Spleen (tissue), 11 donors: ENCODE measurements at regions not wholly inside any gene's neighbourhood (a gene's known extent, or its start where the extent isn't known, plus 50 kb on each side); places are given as distances from the start of the nearest gene placed in this dataset.

ENCODE experiments used
- DNase-seq: peaks from one replicate; pipeline ENCODE4 v3.0.0-alpha.2; 2020
- H3K27ac ChIP-seq, 8 donors: fragments of 200-600 bp; sonication (generic) in 7 of 8; 1 replicate in 4 of 8; 2 replicates in 4 of 8; pipeline versions ENCODE4 v1.5.0 to v1.8.0; 2016 to 2021; ENCODE audit warnings: inconsistent platforms in 4 of 8, mild to moderate bottlenecking in 4 of 8, moderate library complexity in 1 of 8
- H3K27me3 ChIP-seq, 7 donors: fragments of 200-600 bp; sonication (generic) in 6 of 7; replicated peaks in 1 of 7; 1 replicate in 4 of 7; 2 replicates in 3 of 7; pipeline versions ENCODE4 v1.5.0 to v1.8.0; 2016 to 2021; ENCODE audit warnings: inconsistent platforms in 3 of 7, mild to moderate bottlenecking in 1 of 7
- H3K36me3 ChIP-seq, 6 donors: fragments of 200-600 bp; sonication (generic) in 5 of 6; 1 replicate in 4 of 6; 2 replicates in 2 of 6; pipeline versions ENCODE4 v1.5.0 to v1.8.0; 2016 to 2021; ENCODE audit warnings: inconsistent platforms in 2 of 6
- H3K4me1 ChIP-seq, 6 donors: fragments of 200-600 bp; sonication (generic) in 5 of 6; 1 replicate in 3 of 6; 2 replicates in 3 of 6; pipeline versions ENCODE4 v1.5.0 to v1.8.0; 2016 to 2021; ENCODE audit warnings: inconsistent platforms in 3 of 6
- H3K4me3 ChIP-seq, 8 donors: fragments of 200-600 bp; sonication (generic) in 7 of 8; 1 replicate in 4 of 8; 2 replicates in 4 of 8; pipeline versions ENCODE4 v1.5.0 to v1.8.0; 2016 to 2021; ENCODE audit warnings: inconsistent platforms in 4 of 8, mild to moderate bottlenecking in 4 of 8, moderate library complexity in 2 of 8
- H3K9me3 ChIP-seq, 8 donors: fragments of 200-600 bp; sonication (generic) in 7 of 8; 1 replicate in 4 of 8; 2 replicates in 4 of 8; pipeline versions ENCODE4 v1.5.0 to v1.8.0; 2016 to 2021; ENCODE audit warnings: inconsistent platforms in 4 of 8
- CTCF ChIP-seq, 11 experiments: fragments of 200-600 bp in 7 of 11; fragments of 450-650 bp in 4 of 11; sonication (generic) in 4 of 11; IDR thresholded peaks in 8 of 11; conservative IDR thresholded peaks in 3 of 11; 1 replicate in 7 of 11; 2 replicates in 4 of 11; pipeline versions ENCODE4 v1.4.0 to v1.8.0; 2016 to 2021; ENCODE audit warnings: antibody characterized with exemption in 11 of 11, inconsistent platforms in 4 of 11, mild to moderate bottlenecking in 1 of 11
- POLR2A ChIP-seq, 3 donors: fragments of 450-650 bp; IDR thresholded peaks; one replicate each; pipeline ENCODE4 v1.5.1; 2017; ENCODE audit warnings: antibody characterized with exemption in 3 of 3, mild to moderate bottlenecking in 1 of 3
- POLR2AphosphoS5 ChIP-seq, 3 donors: sonication (generic); formaldehyde crosslinking; IDR thresholded peaks; one replicate each; pipeline ENCODE4 v1.5.1; 2017; ENCODE audit warnings: antibody characterized with exemption in 3 of 3
- WGBS, 5 donors: extraction: QIAGEN DNeasy Blood & Tissue Kit in 3 of 5; methylation state at CpG; one replicate each; pipeline versions ENCODE4 v1.1.5 to v1.1.7; 2013 to 2018; 5-methylcytosine and 5-hydroxymethylcytosine counted together
- intact Hi-C: fragments of 100-400 bp; cut with DNase I; formaldehyde crosslinking; loops from one replicate; pipeline ENCODE4 v1.15.0; 2023; ENCODE audit warnings: low total_unique reads
- donor health status: healthy with polysubstance abuse.
- donor health status: DM: no; HTN: no; CAD: no; lungs with moderate emphysema.
- donor health status: DM: no; HTN: no; CAD: no.
- donor health status: Bipolar disorder and iron deficiency.
- donor health status: healthy.
- donor health status: DM: no; HTN: no; CAD: no.
- donor health status: DM: yes; HTN: yes; CAD: no.

- Histone ChIP-seq H3K4me1 (no peaks in the 10 kb centered on the region), H3K4me3 (no peak overlapping the region), H3K36me3 (no peaks in the 10 kb centered on the region), H3K9me3 (peaks cover 0 to 4% (median 0%) of the 10 kb centered on the region in 8 donors), H3K27me3 (no peaks in the 10 kb centered on the region), H3K27ac (no peak overlapping the region)
- 84 to 89% (median 87%) methylated on average over 6 of the region's 6 CpGs for WGBS, 5 donors
- no peak for DNase-seq
- intact Hi-C loops = no loop called here
- TF ChIP-seq POLR2A (IDR thresholded peaks at IDR 0.05) = no peak
- no peak for TF ChIP-seq POLR2AphosphoS5 (IDR thresholded peaks at IDR 0.05)
- TF ChIP-seq CTCF (IDR thresholded peaks at IDR 0.05 in 8 of 11, conservative IDR thresholded peaks at IDR 0.05 in 3 of 11) = no peak
These were observed 285.0 kb upstream of the ERCC4 start for GRCh38 chr16:13634959-13635358.

GRCh38 chr16:13638218-13638617, 281.7 kb upstream of the ERCC4 start:
- no peaks in the 10 kb centered on the region for H3K36me3 ChIP-seq
- no peak overlapping the region for H3K27ac ChIP-seq
- TF ChIP-seq POLR2AphosphoS5 (IDR thresholded peaks at IDR 0.05) (no peak), POLR2A (IDR thresholded peaks at IDR 0.05) (no peak), CTCF (IDR thresholded peaks at IDR 0.05 in 8 of 11, conservative IDR thresholded peaks at IDR 0.05 in 3 of 11) (no peak)
- intact Hi-C loops = no loop called here
- peaks cover 0 to 13% (median 0%) of the 10 kb centered on the region in 8 donors for H3K9me3 ChIP-seq
- H3K4me3 ChIP-seq = no peak overlapping the region
- DNase-seq = no peak
- 83 to 95% (median 88%) methylated on average over 2 of the region's 2 CpGs for WGBS, 5 donors
- no peaks in the 10 kb centered on the region for H3K27me3 ChIP-seq
- no peaks in the 10 kb centered on the region for H3K4me1 ChIP-seq

- H3K27ac ChIP-seq = no peak overlapping the region
- intact Hi-C loops = no loop called here
- no peaks in the 10 kb centered on the region for H3K36me3 ChIP-seq
- WGBS, 5 donors = 73 to 93% (median 92%) methylated on average over 3 of the region's 3 CpGs
- peaks cover 0 to 9% (median 0%) of the 10 kb centered on the region in 8 donors for H3K9me3 ChIP-seq
- no peak overlapping the region for H3K4me3 ChIP-seq
- TF ChIP-seq CTCF (IDR thresholded peaks at IDR 0.05 in 8 of 11, conservative IDR thresholded peaks at IDR 0.05 in 3 of 11) (no peak), POLR2A (IDR thresholded peaks at IDR 0.05) (no peak), POLR2AphosphoS5 (IDR thresholded peaks at IDR 0.05) (no peak)
- DNase-seq = no peak
- no peaks in the 10 kb centered on the region for H3K4me1 ChIP-seq
- H3K27me3 ChIP-seq = peaks cover 0 to 10% (median 0%) of the 10 kb centered on the region in 7 donors
These were observed 276.5 kb upstream of the ERCC4 start for GRCh38 chr16:13643412-13643811.

GRCh38 chr16:13645601-13646245, 274.2 kb upstream of the ERCC4 start:
- no peak overlapping the region for H3K4me3 ChIP-seq
- TF ChIP-seq POLR2AphosphoS5 (IDR thresholded peaks at IDR 0.05) = no peak
- no peak for TF ChIP-seq POLR2A (IDR thresholded peaks at IDR 0.05)
- TF ChIP-seq CTCF (IDR thresholded peaks at IDR 0.05 in 8 of 11, conservative IDR thresholded peaks at IDR 0.05 in 3 of 11) = no peak
- H3K27me3 ChIP-seq = peaks cover 0 to 10% (median 0%) of the 10 kb centered on the region in 7 donors
- no peak for DNase-seq
- H3K9me3 ChIP-seq = peaks cover 0 to 5% (median 0%) of the 10 kb centered on the region in 8 donors
- no peak overlapping the region for H3K27ac ChIP-seq
- intact Hi-C loops = no loop called here
- no peaks in the 10 kb centered on the region for H3K36me3 ChIP-seq
- 35 to 50% (median 40%) methylated on average over 6 of the region's 6 CpGs for WGBS, 5 donors
- H3K4me1 ChIP-seq = no peaks in the 10 kb centered on the region
